ENCODE measurements at regions not wholly inside any gene's neighbourhood (a gene's known extent, or its start where the extent isn't known, plus 50 kb on each side); places are given as distances from the start of the nearest gene placed in this dataset.

- TF ChIP-seq CTCF (IDR thresholded peaks at IDR 0.05) = no peak
- TF ChIP-seq POLR2A (IDR thresholded peaks at IDR 0.05) = no peak
These were observed 260.5 kb upstream of the THUMPD2 start for GRCh38 chr2:40039549-40039948.

Measured in adrenal gland (tissue), 5 donors.